ENCODE measurements at regions not wholly inside any gene's neighbourhood (a gene's known extent, or its start where the extent isn't known, plus 50 kb on each side); places are given as distances from the start of the nearest gene placed in this dataset.

GRCh38 chr15:77543159-77543882, 89.4 kb downstream of the LINGO1 start:
- Histone ChIP-seq H3K36me3 (no peaks in the 10 kb centered on the region), H3K4me1 (peaks cover 6 to 22% (median 10%) of the 10 kb centered on the region in 4 donors), H3K9me3 (no peaks in the 10 kb centered on the region), H3K27ac (peak overlapping the region; percentile 19 to 42 (median 34)), H3K27me3 (no peaks in the 10 kb centered on the region), H3K4me3 (peak overlapping the region; percentile 30 to 58 (median 46))
- peak; percentile 87 for DNase-seq
- TF ChIP-seq EP300 (IDR thresholded peaks at IDR 0.05; ENCODE audit: low read depth) (no peak), POLR2AphosphoS5 (IDR thresholded peaks at IDR 0.05) (peak in 1 of 3 donors; percentile 43), CTCF (IDR thresholded peaks at IDR 0.05) (peak; percentile 96 to 99 (median 97))
- in situ Hi-C loops (cut with MboI; ENCODE audit: low pct_ligation_motif_present in 1 of 4, low pct_unique_long_range_greater_than_20kb in 1 of 4, low sequenced_read_pairs in 3 of 4) (no loop called here), intact Hi-C loops (cut with DNase I; ENCODE audit: low total_unique reads) (loop anchor here (2.0 to 5.0 kb wide), 2 partner anchors 426 to 519 kb away; no protein-coding TSS in a partner anchor)
- 4% methylated on average over 31 of the region's 32 CpGs; no CpG with 5 or more reads in 1 of the 2 donors for WGBS, 2 donors (ENCODE audit: low coverage in 1 of 2)

GRCh38 chr15:77542491-77543001, 90.2 kb downstream of the LINGO1 start:
- DNase-seq, result no peak
- H3K36me3 ChIP-seq, result no peaks in the 10 kb centered on the region
- peak overlapping the region in 1 of 4 donors; percentile 58 for H3K4me3 ChIP-seq
- H3K9me3 ChIP-seq, result no peaks in the 10 kb centered on the region
- peak overlapping the region in 1 of 4 donors; percentile 42 for H3K27ac ChIP-seq
- peaks cover 6 to 22% (median 10%) of the 10 kb centered on the region in 4 donors for H3K4me1 ChIP-seq
- TF ChIP-seq EP300 (IDR thresholded peaks at IDR 0.05; ENCODE audit: low read depth), result no peak
- no peak for TF ChIP-seq CTCF (IDR thresholded peaks at IDR 0.05)
- no peak for TF ChIP-seq POLR2A (IDR thresholded peaks at IDR 0.05)
- no peak for TF ChIP-seq POLR2AphosphoS5 (IDR thresholded peaks at IDR 0.05)
- H3K27me3 ChIP-seq, result no peaks in the 10 kb centered on the region
- in situ Hi-C loops (cut with MboI; ENCODE audit: low pct_ligation_motif_present in 1 of 4, low pct_unique_long_range_greater_than_20kb in 1 of 4, low sequenced_read_pairs in 3 of 4), result no loop called here
- intact Hi-C loops (cut with DNase I; ENCODE audit: low total_unique reads), result loop anchor here (2.0 to 5.0 kb wide), 2 partner anchors 425 to 518 kb away; no protein-coding TSS in a partner anchor
- WGBS, 2 donors (ENCODE audit: low coverage in 1 of 2), result 87% methylated on average over 16 of the region's 16 CpGs; no CpG with 5 or more reads in 1 of the 2 donors

- TF ChIP-seq CTCF (IDR thresholded peaks at IDR 0.05) (no peak), POLR2A (IDR thresholded peaks at IDR 0.05) (no peak), EP300 (IDR thresholded peaks at IDR 0.05; ENCODE audit: low read depth) (no peak), POLR2AphosphoS5 (IDR thresholded peaks at IDR 0.05) (no peak)
- in situ Hi-C loops (cut with MboI; ENCODE audit: low pct_ligation_motif_present in 1 of 4, low pct_unique_long_range_greater_than_20kb in 1 of 4, low sequenced_read_pairs in 3 of 4) (no loop called here), intact Hi-C loops (cut with DNase I; ENCODE audit: low total_unique reads) (loop anchor here (2.0 to 5.0 kb wide), 2 partner anchors 424 to 517 kb away; no protein-coding TSS in a partner anchor)
- Histone ChIP-seq H3K4me1 (peaks cover 6 to 22% (median 10%) of the 10 kb centered on the region in 4 donors), H3K4me3 (no peak overlapping the region), H3K36me3 (no peaks in the 10 kb centered on the region), H3K27ac (no peak overlapping the region), H3K9me3 (no peaks in the 10 kb centered on the region), H3K27me3 (no peaks in the 10 kb centered on the region)
- 72 to 81% methylated on average over 2 to 13 of the region's 13 CpGs for WGBS, 2 donors (ENCODE audit: low coverage in 1 of 2)
- no peak for DNase-seq
These were observed 91.1 kb downstream of the LINGO1 start for GRCh38 chr15:77541421-77542181.
